Gastroesophageal sphincter (tissue), 3 donors: ENCODE measurements at regions not wholly inside any gene's neighbourhood (a gene's known extent, or its start where the extent isn't known, plus 50 kb on each side); places are given as distances from the start of the nearest gene placed in this dataset.

Experiments used
- EP300 ChIP-seq: sonication (generic); formaldehyde crosslinking; IDR thresholded peaks from one replicate; pipeline ENCODE4 v1.6.1; 2017; ENCODE audit warnings: antibody characterized with exemption, mild to moderate bottlenecking
- POLR2A ChIP-seq, 2 donors: fragments of 450-650 bp; IDR thresholded peaks; one replicate each; pipeline ENCODE4 v1.6.1; 2017; ENCODE audit warnings: antibody characterized with exemption in 2 of 2, mild to moderate bottlenecking in 2 of 2, moderate library complexity in 1 of 2
- POLR2AphosphoS5 ChIP-seq: sonication (generic); formaldehyde crosslinking; IDR thresholded peaks from one replicate; pipeline ENCODE4 v1.6.1; 2017; ENCODE audit warnings: antibody characterized with exemption
- TF ChIP-seq, protein P1 (sequence below), 4 experiments: fragments of 200-600 bp in 2 of 4; fragments of 450-650 bp in 2 of 4; sonication (generic) in 1 of 4; IDR thresholded peaks; one replicate each; pipeline ENCODE4 v1.5.1; 2017 to 2019; ENCODE audit warnings: antibody characterized with exemption in 4 of 4, mild to moderate bottlenecking in 2 of 4, moderate library complexity in 2 of 4

DNA sequence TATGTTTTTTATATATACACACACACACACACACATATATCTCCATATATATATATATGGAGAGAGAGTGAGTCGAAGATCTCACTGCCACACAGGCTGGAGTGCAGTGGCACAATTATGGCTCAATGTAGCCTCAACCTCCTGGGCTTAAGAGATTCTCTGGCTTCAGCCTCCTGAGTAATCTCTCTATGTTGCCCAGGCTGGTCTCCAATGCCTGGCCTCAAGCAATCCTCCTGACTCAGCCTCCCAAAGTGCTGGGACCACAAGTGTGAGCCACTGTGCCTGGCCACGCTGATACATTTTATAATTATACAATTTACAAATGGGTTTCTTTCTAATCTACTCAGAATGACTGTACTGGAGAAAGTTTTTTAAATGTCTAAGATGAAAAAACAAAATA lies 664.2 kb downstream of the PTPRC start:
- TF ChIP-seq POLR2A (IDR thresholded peaks at IDR 0.05) (no peak), POLR2AphosphoS5 (no peak), EP300 (no peak)
- TF ChIP-seq, protein P1, sequence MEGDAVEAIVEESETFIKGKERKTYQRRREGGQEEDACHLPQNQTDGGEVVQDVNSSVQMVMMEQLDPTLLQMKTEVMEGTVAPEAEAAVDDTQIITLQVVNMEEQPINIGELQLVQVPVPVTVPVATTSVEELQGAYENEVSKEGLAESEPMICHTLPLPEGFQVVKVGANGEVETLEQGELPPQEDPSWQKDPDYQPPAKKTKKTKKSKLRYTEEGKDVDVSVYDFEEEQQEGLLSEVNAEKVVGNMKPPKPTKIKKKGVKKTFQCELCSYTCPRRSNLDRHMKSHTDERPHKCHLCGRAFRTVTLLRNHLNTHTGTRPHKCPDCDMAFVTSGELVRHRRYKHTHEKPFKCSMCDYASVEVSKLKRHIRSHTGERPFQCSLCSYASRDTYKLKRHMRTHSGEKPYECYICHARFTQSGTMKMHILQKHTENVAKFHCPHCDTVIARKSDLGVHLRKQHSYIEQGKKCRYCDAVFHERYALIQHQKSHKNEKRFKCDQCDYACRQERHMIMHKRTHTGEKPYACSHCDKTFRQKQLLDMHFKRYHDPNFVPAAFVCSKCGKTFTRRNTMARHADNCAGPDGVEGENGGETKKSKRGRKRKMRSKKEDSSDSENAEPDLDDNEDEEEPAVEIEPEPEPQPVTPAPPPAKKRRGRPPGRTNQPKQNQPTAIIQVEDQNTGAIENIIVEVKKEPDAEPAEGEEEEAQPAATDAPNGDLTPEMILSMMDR (IDR thresholded peaks at IDR 0.05), result no peak
